ENCODE measurements at regions not wholly inside any gene's neighbourhood (a gene's known extent, or its start where the extent isn't known, plus 50 kb on each side); places are given as distances from the start of the nearest gene placed in this dataset.
A peak's percentile ranks its signal among the peaks of the same experiment; 100 is the strongest.
"Not testable (repeated sequence)": the region's sequence is repeated elsewhere in the genome, so short reads cannot be mapped to it uniquely, and the experiment has no call there.

DNA sequence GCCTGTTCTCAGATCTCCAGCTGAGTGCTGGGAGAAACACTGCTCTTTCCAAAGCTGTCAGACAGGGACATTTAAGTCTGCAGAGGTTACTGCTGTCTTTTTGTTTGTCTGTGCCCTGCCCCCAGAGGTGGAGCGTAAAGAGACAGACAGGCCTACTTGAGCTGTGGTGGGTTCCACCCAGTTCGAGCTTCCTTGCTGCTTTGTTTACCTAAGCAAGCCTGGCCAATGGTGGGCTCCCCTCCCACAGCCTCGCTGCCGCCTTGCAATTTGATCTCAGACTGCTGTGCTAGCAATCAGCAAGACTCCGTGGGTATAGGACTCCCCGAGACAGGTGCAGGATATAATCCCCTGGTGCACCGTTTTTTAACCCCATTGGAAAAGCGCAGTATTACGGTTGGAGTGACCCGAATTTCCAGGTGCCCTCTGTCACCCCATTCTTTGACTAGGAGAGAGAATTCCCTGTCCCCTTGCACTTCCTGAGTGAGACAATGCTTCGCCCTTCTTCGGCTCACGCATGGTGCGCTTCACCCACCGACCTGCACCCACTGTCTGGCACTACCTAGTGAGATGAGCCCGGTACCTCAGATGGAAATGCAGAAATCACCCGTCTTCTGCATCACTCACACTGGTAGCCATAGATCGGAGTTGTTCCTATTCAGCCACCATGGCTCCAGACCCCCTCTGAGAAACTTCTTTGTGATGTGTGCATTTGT lies 650.3 kb upstream of the ALG10B start:
- no peak for DNase-seq (ENCODE audit: low spot score)
- ATAC-seq = no peak

DNA sequence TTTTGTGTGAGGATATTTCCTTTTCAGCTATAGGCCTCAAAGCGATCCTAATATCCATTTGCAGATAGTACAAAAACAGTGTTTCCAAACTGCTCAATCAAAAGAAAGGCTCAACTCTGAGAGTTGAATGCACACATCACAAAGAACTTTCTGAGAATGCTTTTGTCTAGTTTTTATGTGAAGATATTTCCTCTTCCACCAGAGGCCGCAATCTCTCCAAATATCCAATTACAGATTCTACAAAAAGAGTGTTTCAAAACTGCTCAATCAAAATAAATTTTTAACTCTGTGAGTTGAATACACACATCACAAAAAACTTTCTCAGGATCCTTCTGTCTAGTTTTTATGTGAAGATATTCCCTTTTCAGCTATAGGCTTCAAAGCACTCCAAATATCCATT lies 648.0 kb upstream of the ALG10B start:
- not testable (repeated sequence) for DNase-seq (ENCODE audit: low spot score); ATAC-seq

DNA sequence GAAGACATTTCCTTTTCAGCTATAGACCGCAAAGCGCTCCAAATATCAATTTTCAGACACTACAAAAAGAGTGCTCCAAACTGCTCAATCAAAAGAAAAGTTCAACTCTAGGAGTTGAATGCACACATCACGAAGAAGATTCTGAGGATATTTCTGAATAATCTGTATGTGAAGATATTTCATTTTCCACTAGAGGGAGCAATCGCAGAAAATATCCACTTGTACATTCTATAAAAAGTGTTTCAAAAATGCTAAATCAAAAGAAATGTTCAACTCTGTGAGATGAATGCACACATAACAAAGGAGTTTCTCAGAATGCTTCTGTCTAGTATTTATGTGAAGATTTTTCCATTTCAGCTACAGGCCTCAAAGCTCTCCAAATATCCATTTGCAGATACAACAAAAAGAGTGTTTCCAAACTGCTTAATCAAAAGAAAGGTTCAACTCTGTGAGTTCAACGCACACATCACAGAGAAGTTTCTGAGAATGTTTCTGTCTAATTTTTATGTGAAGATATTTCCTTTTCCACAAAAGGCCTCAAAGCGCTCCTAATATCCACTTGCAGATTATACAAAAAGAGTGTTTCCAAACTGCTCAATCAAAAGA lies 643.8 kb upstream of the ALG10B start:
- ATAC-seq (peak; percentile 36), DNase-seq (ENCODE audit: low spot score) (no peak)

DNA sequence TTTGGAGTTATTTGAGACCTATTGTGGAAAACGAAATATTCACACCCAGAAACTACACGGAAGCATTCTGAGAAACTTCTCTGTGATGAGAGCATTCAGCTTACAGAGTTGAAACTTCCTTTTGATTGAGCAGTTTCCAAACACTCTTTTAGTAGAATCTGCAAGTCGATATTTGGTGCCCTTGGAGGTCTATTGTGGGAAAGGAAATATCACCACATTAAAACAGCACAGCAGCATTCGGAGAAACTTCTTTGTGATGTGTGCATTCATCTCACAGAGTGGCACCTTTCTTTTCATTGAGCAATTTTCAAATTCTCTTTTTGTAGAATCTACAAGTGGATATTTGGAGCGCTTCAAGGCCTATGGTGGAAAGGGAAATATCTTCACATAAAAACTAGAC lies 595.7 kb upstream of the ALG10B start:
- DNase-seq (ENCODE audit: low spot score) = no peak
- ATAC-seq = no peak

DNA sequence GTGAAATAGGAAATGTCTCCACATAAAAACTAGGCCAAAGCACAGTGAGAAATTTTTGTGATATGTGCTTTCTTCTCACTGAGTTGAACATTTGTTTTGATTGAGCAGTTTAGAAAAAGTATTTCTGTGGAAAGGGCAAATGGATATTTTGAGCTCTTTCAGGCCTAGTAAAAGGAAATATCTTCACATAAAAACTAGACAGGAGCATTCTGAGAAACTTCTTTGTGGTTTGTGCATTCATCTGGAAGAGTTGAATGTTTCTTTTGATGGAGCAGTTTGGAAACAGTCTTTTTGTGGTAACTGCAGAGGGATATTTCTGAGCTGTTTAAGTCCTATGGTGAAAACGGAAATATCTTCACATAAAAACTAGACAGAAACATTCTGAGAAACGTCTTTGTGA lies 582.7 kb upstream of the ALG10B start:
- DNase-seq (ENCODE audit: low spot score) (no peak), ATAC-seq (no peak)
